PC-3 (cell line): ENCODE measurements at regions not wholly inside any gene's neighbourhood (a gene's known extent, or its start where the extent isn't known, plus 50 kb on each side); places are given as distances from the start of the nearest gene placed in this dataset.

Source experiments
- ATAC-seq: fragments of 200-7000 bp; cut with Tn5 transposase; 2 replicates; pipeline ENCODE4 v1.9.1; 2020; ENCODE audit warnings: mild to moderate bottlenecking, moderate library complexity
- BruUV-seq: library from RNA; stranded (reverse); fragments of 400-500 nt; replicated peaks from 2 replicates; lab custom pipeline; 2021; lab: Mats Ljungman, UMichigan
- CTCF ChIA-PET: fragments of 300-600 bp; sonication (Branson Sonifier 250); formaldehyde crosslinking; loops from one replicate; lab custom pipeline; 2022; ENCODE audit warnings: antibody characterized with exemption; lab: Charles Lee
- POLR2A ChIA-PET: fragments of 300-600 bp; sonication (Branson Sonifier 250); formaldehyde crosslinking; loops from one replicate; lab custom pipeline; 2022; ENCODE audit warnings: antibody characterized with exemption; ENCODE audit not compliant: unreplicated experiment; lab: Charles Lee
- DNase-seq: peaks from one replicate; pipeline ENCODE4 v3.0.0-alpha.2; 2015
- H2AFZ ChIP-seq: fragments of 300-600 bp; sonication (generic); 2 replicates; pipeline ENCODE4 v1.6.0; 2016; ENCODE audit warnings: antibody characterized with exemption, low read length
- H3F3A ChIP-seq: fragments of 300-600 bp; sonication (generic); one replicate; pipeline ENCODE4 v1.6.0; 2017; ENCODE audit warnings: antibody characterized with exemption, low read length, control low read depth, mild to moderate bottlenecking; ENCODE audit not compliant: unreplicated experiment
- H3K27ac ChIP-seq: fragments of 300-600 bp; sonication (generic); 2 replicates; pipeline ENCODE4 v1.5.1; 2016; ENCODE audit warnings: mild to moderate bottlenecking, low read length
- H3K27me3 ChIP-seq: fragments of 300-600 bp; sonication (generic); 2 replicates; pipeline ENCODE4 v1.6.1; 2016; ENCODE audit warnings: low read length, mixed read lengths
- H3K36me3 ChIP-seq: fragments of 300-600 bp; sonication (generic); 2 replicates; pipeline ENCODE4 v1.6.1; 2016; ENCODE audit warnings: low read depth, mixed run types, low read length, mixed read lengths
- H3K4me1 ChIP-seq: fragments of 300-600 bp; sonication (generic); 2 replicates; pipeline ENCODE4 v1.5.1; 2016; ENCODE audit warnings: low read length; ENCODE audit not compliant: insufficient read depth
- H3K4me2 ChIP-seq: fragments of 300-600 bp; sonication (generic); 2 replicates; pipeline ENCODE4 v1.6.0; 2016; ENCODE audit warnings: low read length
- H3K4me3 ChIP-seq: fragments of 300-600 bp; sonication (generic); 2 replicates; pipeline ENCODE4 v1.5.1; 2016; ENCODE audit warnings: mild to moderate bottlenecking, low read length, mixed read lengths
- H3K79me2 ChIP-seq: fragments of 300-600 bp; sonication (generic); 2 replicates; pipeline ENCODE4 v1.6.1; 2017; ENCODE audit warnings: low read length, mixed read lengths
- H3K9ac ChIP-seq: fragments of 300-600 bp; sonication (generic); 2 replicates; pipeline ENCODE4 v1.6.0; 2016; ENCODE audit warnings: mild to moderate bottlenecking, low read length
- H3K9me2 ChIP-seq: fragments of 300-600 bp; sonication (generic); replicated peaks from 2 replicates; pipeline ENCODE4 v1.6.1; 2016; ENCODE audit warnings: mixed run types, low read length, mixed read lengths
- H3K9me3 ChIP-seq: fragments of 300-600 bp; sonication (generic); 2 replicates; pipeline ENCODE4 v1.6.1; 2016; ENCODE audit warnings: low read length, mixed read lengths
- H4K20me1 ChIP-seq: fragments of 300-600 bp; sonication (generic); 2 replicates; pipeline ENCODE4 v1.6.1; 2016; ENCODE audit warnings: low read length, mixed read lengths
- CTCF ChIP-seq: fragments of 300-600 bp; sonication (generic); conservative IDR thresholded peaks from 2 replicates; pipeline ENCODE4 v1.5.1; 2017; ENCODE audit warnings: antibody characterized with exemption, low read depth, mild to moderate bottlenecking, low read length
- EZH2 ChIP-seq: fragments of 300-600 bp; sonication (generic); IDR thresholded peaks from one replicate; pipeline ENCODE4 v1.6.1; 2017; ENCODE audit warnings: antibody characterized with exemption, mild to moderate bottlenecking, low read length; ENCODE audit not compliant: unreplicated experiment
- EZH2phosphoT487 ChIP-seq: fragments of 300-600 bp; sonication (generic); IDR thresholded peaks from 2 replicates; pipeline ENCODE4 v1.6.1; 2018; ENCODE audit warnings: mild to moderate bottlenecking, antibody characterized with exemption, low read length, borderline replicate concordance
- intact Hi-C: fragments of 100-400 bp; cut with micrococcal nuclease; formaldehyde crosslinking; loops from 2 replicates; pipeline ENCODE4 v1.9.0; 2023

- ChIA-PET CTCF (no interaction called here), POLR2A (no interaction called here)
- no peaks in the 10 kb centered on the region for H4K20me1 ChIP-seq
- no peaks in the 10 kb centered on the region for H3K79me2 ChIP-seq
- H3K36me3 ChIP-seq = no peaks in the 10 kb centered on the region
- H3K9me3 ChIP-seq = no peaks in the 10 kb centered on the region
- BruUV-seq = no TSS peak
- TF ChIP-seq EZH2phosphoT487 = no peak
- no peak for TF ChIP-seq CTCF
- TF ChIP-seq EZH2 = no peak
- no peaks in the 10 kb centered on the region for H3K27me3 ChIP-seq
- H3K9ac ChIP-seq = no peak overlapping the region
- ATAC-seq (no peak; the same call in 1 of the 2 replicates), DNase-seq (no peak)
- H3K9me2 ChIP-seq = no peaks in the 10 kb centered on the region
- H2AFZ ChIP-seq = no peak overlapping the region
- H3K4me2 ChIP-seq = no peak overlapping the region
- no peaks in the 10 kb centered on the region for H3F3A ChIP-seq
- no peak overlapping the region for H3K4me3 ChIP-seq
- intact Hi-C loops = no loop called here
- H3K27ac ChIP-seq = no peak overlapping the region
- H3K4me1 ChIP-seq = peaks cover 6% of the 10 kb centered on the region; the same call in 1 of the 2 replicates
Observed at GRCh38 chr6:160881148-160881808, 110.3 kb upstream of the MAP3K4 start.

GRCh38 chr6:160882006-160882405 lies 109.6 kb upstream of the MAP3K4 start:
- H3K27me3 ChIP-seq = no peaks in the 10 kb centered on the region
- BruUV-seq = no TSS peak

More at GRCh38 chr6:160882006-160882405, 109.6 kb upstream of the MAP3K4 start:
- no peak overlapping the region for H2AFZ ChIP-seq
- no peak overlapping the region for H3K27ac ChIP-seq
- CTCF ChIA-PET = no interaction called here
- peaks cover 6% of the 10 kb centered on the region; the same call in 1 of the 2 replicates for H3K4me1 ChIP-seq
- TF ChIP-seq EZH2phosphoT487 (no peak), CTCF (no peak), EZH2 (no peak)
- H3K4me3 ChIP-seq = no peak overlapping the region
- H3K9me3 ChIP-seq = no peaks in the 10 kb centered on the region
- no peaks in the 10 kb centered on the region for H3K9me2 ChIP-seq
- ATAC-seq (no peak), DNase-seq (no peak)
- no peak overlapping the region for H3K9ac ChIP-seq
- POLR2A ChIA-PET = no interaction called here
- H3K36me3 ChIP-seq = no peaks in the 10 kb centered on the region
- intact Hi-C loops = no loop called here
- H3K79me2 ChIP-seq = no peaks in the 10 kb centered on the region
- H3F3A ChIP-seq = no peaks in the 10 kb centered on the region
- no peak overlapping the region for H3K4me2 ChIP-seq
- no peaks in the 10 kb centered on the region for H4K20me1 ChIP-seq
